ENCODE measurements at regions not wholly inside any gene's neighbourhood (a gene's known extent, or its start where the extent isn't known, plus 50 kb on each side); places are given as distances from the start of the nearest gene placed in this dataset.

DNA sequence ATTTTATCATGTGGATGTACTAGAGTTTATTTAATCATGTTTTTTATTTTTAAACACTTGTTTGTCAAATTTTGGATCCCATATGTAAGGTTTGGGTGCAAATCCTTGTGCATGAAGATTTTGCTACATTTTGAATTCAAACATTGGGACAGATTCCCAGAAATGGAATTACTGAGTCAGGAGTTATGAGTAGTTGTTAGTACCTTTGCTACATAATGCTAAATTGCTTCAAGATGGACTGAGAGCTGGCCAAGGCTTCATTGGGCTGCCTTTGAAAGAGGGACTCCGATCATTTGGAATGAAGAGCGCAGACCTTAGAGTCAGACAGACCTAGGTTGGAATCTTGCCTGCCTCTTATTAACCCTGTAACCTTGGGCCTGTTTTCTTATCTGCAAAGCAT lies 154.9 kb upstream of the PWP1 start:
- Histone ChIP-seq H3K14ac (ENCODE audit: insufficient read length) (no peak overlapping the region), H4K20me1 (replicated peaks in 1 of 2; ENCODE audit: control insufficient read depth in 1 of 2, insufficient read depth in 2 of 2, low read length in 2 of 2) (peaks cover 0 to 7% of the 10 kb centered on the region in 2 experiments), H3K79me1 (ENCODE audit: low read depth, low read length) (no peaks in the 10 kb centered on the region; the same call in 1 of the 2 replicates), H3K4ac (replicated peaks; ENCODE audit: insufficient read length, low read depth, low read length) (no peak overlapping the region), H3K4me3 (ENCODE audit: extremely low read depth in 1 of 4, insufficient read depth in 2 of 4, low read depth in 3 of 4, low read length in 4 of 4) (no peak overlapping the region), H3K23ac (ENCODE audit: insufficient read length) (no peak overlapping the region), H2BK120ac (replicated peaks; ENCODE audit: low read depth, low read length) (no peak overlapping the region), H3K18ac (ENCODE audit: extremely low read depth, low read length) (no peak overlapping the region), H2AK5ac (ENCODE audit: low read depth, low read length) (no peak overlapping the region), H3K27me3 (replicated peaks in 1 of 4; ENCODE audit: control insufficient read depth in 3 of 4, extremely low read depth in 1 of 4, insufficient read depth in 3 of 4, low read length in 3 of 4) (no peaks in the 10 kb centered on the region), H2AFZ (ENCODE audit: low read length) (no peak overlapping the region), H3K4me2 (ENCODE audit: insufficient read depth in 1 of 2, low read depth in 2 of 2, low read length in 2 of 2) (no peak overlapping the region), H2BK20ac (ENCODE audit: low read length) (no peak overlapping the region), H2BK12ac (ENCODE audit: low read depth, low read length) (no peak overlapping the region), H4K5ac (ENCODE audit: insufficient read length, low read depth, low read length) (no peak overlapping the region), H3K9ac (replicated peaks in 1 of 4; ENCODE audit: extremely low read depth in 1 of 4, low read depth in 3 of 4, low read length in 3 of 4) (no peak overlapping the region), H2BK5ac (ENCODE audit: low read depth, low read length) (no peak overlapping the region), H4K8ac (ENCODE audit: extremely low read depth, insufficient read depth, low read length) (no peak overlapping the region), H3K23me2 (ENCODE audit: low read depth, low read length) (peaks cover 7% of the 10 kb centered on the region; the same call in 1 of the 2 replicates), H3K9me3 (ENCODE audit: insufficient read depth in 2 of 2, low read depth in 1 of 2, low read length in 1 of 2) (peaks cover 0 to 6% of the 10 kb centered on the region in 2 experiments; a peak in 3 of 4 replicates), H3K79me2 (ENCODE audit: control insufficient read depth in 1 of 2, insufficient read depth in 2 of 2, low read length in 2 of 2) (no peaks in the 10 kb centered on the region; a peak in 1 of 4 replicates), H3K27ac (ENCODE audit: low read depth, low read length) (no peak overlapping the region), H3K4me1 (replicated peaks in 1 of 4; ENCODE audit: control insufficient read depth in 3 of 4, insufficient read depth in 4 of 4, low read length in 3 of 4) (no peaks in the 10 kb centered on the region), H3K36me3 (ENCODE audit: control insufficient read depth in 2 of 4, insufficient read depth in 4 of 4, low read length in 3 of 4) (no peaks in the 10 kb centered on the region; a peak in 1 of 8 replicates), H3K56ac (replicated peaks; ENCODE audit: insufficient read length, low read depth, low read length) (no peak overlapping the region), H4K91ac (replicated peaks; ENCODE audit: insufficient read length, low read length) (no peak overlapping the region), H2BK15ac (ENCODE audit: low read length) (no peak overlapping the region)
- WGBS, 2 experiments (ENCODE audit: extremely low coverage in 1 of 2, insufficient coverage in 1 of 2, insufficient read length in 1 of 2, insufficient replicate concordance in 2 of 2, low coverage in 1 of 2, low lambda C conversion rate in 2 of 2, missing lambda C conversion rate in 1 of 2): 90% methylated on average over 2 of the region's 2 CpGs; no CpG with 5 or more reads in 1 of the 2 experiments
- POLR2A ChIA-PET (ENCODE audit: partially characterized antibody): no interaction called here
- CTCF ChIA-PET (ENCODE audit: partially characterized antibody): interaction anchor here (1.1 to 3.2 kb wide), 2 partner anchors 7 to 35 kb away, joined by 3 to 17 read pairs; no protein-coding TSS in a partner anchor
- no peak for TF ChIP-seq BCL11A (IDR thresholded peaks at IDR 0.05; ENCODE audit: low read depth in 2 of 2, low read length in 2 of 2)
- TF ChIP-seq CHD2 (IDR thresholded peaks at IDR 0.05; ENCODE audit: low read length): no peak
- no peak for TF ChIP-seq GTF2F1 (IDR thresholded peaks at IDR 0.05; ENCODE audit: borderline replicate concordance, low read depth, low read length)
- TF ChIP-seq SUZ12 (IDR thresholded peaks at IDR 0.05; ENCODE audit: low read length): no peak
- no peak for TF ChIP-seq ZNF274 (IDR thresholded peaks at IDR 0.05; ENCODE audit: borderline replicate concordance, extremely low read depth, low read length)
- no peak for TF ChIP-seq JUND (IDR thresholded peaks at IDR 0.05; ENCODE audit: low read length)
- no peak for TF ChIP-seq ASH2L (IDR thresholded peaks at IDR 0.05; ENCODE audit: low read length)
- TF ChIP-seq, protein P1, sequence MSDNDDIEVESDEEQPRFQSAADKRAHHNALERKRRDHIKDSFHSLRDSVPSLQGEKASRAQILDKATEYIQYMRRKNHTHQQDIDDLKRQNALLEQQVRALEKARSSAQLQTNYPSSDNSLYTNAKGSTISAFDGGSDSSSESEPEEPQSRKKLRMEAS (IDR thresholded peaks at IDR 0.05): no peak
- TF ChIP-seq CBX8 (IDR thresholded peaks at IDR 0.05; ENCODE audit: borderline replicate concordance, low read depth, low read length): no peak
- no peak for TF ChIP-seq SAP30 (IDR thresholded peaks at IDR 0.05; ENCODE audit: insufficient read depth, insufficient replicate concordance, low read length)
- TF ChIP-seq CHD1 (IDR thresholded peaks at IDR 0.05; ENCODE audit: low read depth, low read length): no peak
- no peak for TF ChIP-seq HDAC6 (IDR thresholded peaks at IDR 0.05; ENCODE audit: low read depth, low read length)
- DNase-seq (ENCODE audit: low read depth in 1 of 2, low spot score in 2 of 2) (no peak), FAIRE-seq (no peak)

Data from H1 (cell line).